PC-3 (cell line): ENCODE measurements at regions not wholly inside any gene's neighbourhood (a gene's known extent, or its start where the extent isn't known, plus 50 kb on each side); places are given as distances from the start of the nearest gene placed in this dataset.

Experiments
- EZH2 ChIP-seq: fragments of 300-600 bp; sonication (generic); IDR thresholded peaks from one replicate; pipeline ENCODE4 v1.6.1; 2017; ENCODE audit warnings: antibody characterized with exemption, mild to moderate bottlenecking, low read length; ENCODE audit not compliant: unreplicated experiment
- TF ChIP-seq, protein P1 (sequence below): fragments of 300-600 bp; sonication (generic); conservative IDR thresholded peaks from 2 replicates; pipeline ENCODE4 v1.5.1; 2017; ENCODE audit warnings: antibody characterized with exemption, low read depth, mild to moderate bottlenecking, low read length

DNA sequence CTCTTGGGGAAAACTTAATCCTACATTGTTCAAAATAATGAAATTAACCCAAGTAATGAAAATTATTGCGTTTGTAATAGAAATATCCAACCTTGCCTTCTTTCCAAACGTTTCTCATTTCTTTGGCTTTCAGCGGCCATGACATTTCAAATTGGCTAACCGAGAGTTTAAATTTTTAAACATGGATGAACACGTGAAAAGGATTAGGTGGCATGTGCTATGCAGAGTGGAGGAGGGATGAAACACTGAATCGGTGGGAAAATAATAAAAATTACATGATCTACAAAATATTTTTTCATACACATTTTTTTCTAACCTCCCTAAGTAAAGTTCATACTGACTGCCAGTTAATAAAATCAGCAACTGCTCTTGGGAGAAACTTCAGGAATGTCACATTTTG lies 728.4 kb upstream of the PKDCC start:
- TF ChIP-seq, protein P1, sequence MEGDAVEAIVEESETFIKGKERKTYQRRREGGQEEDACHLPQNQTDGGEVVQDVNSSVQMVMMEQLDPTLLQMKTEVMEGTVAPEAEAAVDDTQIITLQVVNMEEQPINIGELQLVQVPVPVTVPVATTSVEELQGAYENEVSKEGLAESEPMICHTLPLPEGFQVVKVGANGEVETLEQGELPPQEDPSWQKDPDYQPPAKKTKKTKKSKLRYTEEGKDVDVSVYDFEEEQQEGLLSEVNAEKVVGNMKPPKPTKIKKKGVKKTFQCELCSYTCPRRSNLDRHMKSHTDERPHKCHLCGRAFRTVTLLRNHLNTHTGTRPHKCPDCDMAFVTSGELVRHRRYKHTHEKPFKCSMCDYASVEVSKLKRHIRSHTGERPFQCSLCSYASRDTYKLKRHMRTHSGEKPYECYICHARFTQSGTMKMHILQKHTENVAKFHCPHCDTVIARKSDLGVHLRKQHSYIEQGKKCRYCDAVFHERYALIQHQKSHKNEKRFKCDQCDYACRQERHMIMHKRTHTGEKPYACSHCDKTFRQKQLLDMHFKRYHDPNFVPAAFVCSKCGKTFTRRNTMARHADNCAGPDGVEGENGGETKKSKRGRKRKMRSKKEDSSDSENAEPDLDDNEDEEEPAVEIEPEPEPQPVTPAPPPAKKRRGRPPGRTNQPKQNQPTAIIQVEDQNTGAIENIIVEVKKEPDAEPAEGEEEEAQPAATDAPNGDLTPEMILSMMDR = no peak
- TF ChIP-seq EZH2 = no peak
